ENCODE measurements at regions not wholly inside any gene's neighbourhood (a gene's known extent, or its start where the extent isn't known, plus 50 kb on each side); places are given as distances from the start of the nearest gene placed in this dataset.

- TF ChIP-seq CTCF (IDR thresholded peaks at IDR 0.05): no peak
- TF ChIP-seq POLR2A (IDR thresholded peaks at IDR 0.05): no peak
- no peak for TF ChIP-seq POLR2AphosphoS5 (IDR thresholded peaks at IDR 0.05)
These were observed 1581.8 kb downstream of the HACE1 start for GRCh38 chr6:103277936-103278335.
